Activated T-helper 17 cell treated with anti-CD3 and anti-CD28 coated beads, Interleukin-2, amount 50 U/mL, for 72 hours (primary cell): ENCODE measurements at regions not wholly inside any gene's neighbourhood (a gene's known extent, or its start where the extent isn't known, plus 50 kb on each side); places are given as distances from the start of the nearest gene placed in this dataset.
"Not testable (repeated sequence)": the region's sequence is repeated elsewhere in the genome, so short reads cannot be mapped to it uniquely, and the experiment has no call there.

ENCODE experiments used
- ATAC-seq: fragments of 150-1000 bp; cut with Tn5 transposase; replicated peaks from 2 replicates; pipeline ENCODE4 v1.10.0; 2021; ENCODE audit warnings: mild to moderate bottlenecking, moderate library complexity
- H3K27ac Mint-ChIP-seq: one replicate; pipeline ENCODE4 v1.8.0; 2022; ENCODE audit warnings: mixed read lengths
- H3K27me3 Mint-ChIP-seq: one replicate; pipeline ENCODE4 v1.8.0; 2022; ENCODE audit warnings: mixed read lengths
- H3K36me3 Mint-ChIP-seq: one replicate; pipeline ENCODE4 v1.8.0; 2022; ENCODE audit warnings: low read depth, mild to moderate bottlenecking, mixed read lengths
- H3K4me1 Mint-ChIP-seq: one replicate; pipeline ENCODE4 v1.8.0; 2022; ENCODE audit warnings: mixed read lengths
- H3K4me3 Mint-ChIP-seq: one replicate; pipeline ENCODE4 v1.8.0; 2022; ENCODE audit warnings: mild to moderate bottlenecking, mixed read lengths
- H3K9me3 Mint-ChIP-seq: one replicate; pipeline ENCODE4 v1.8.0; 2022; ENCODE audit warnings: mixed read lengths

- H3K27ac Mint-ChIP-seq: no peak overlapping the region
- no peak overlapping the region for H3K4me3 Mint-ChIP-seq
- no peaks in the 10 kb centered on the region for H3K27me3 Mint-ChIP-seq
- H3K9me3 Mint-ChIP-seq: no peaks in the 10 kb centered on the region
- H3K4me1 Mint-ChIP-seq: no peaks in the 10 kb centered on the region
- no peak for ATAC-seq
- no peaks in the 10 kb centered on the region for H3K36me3 Mint-ChIP-seq
Observed at GRCh38 chr4:177239477-177239876, 70.2 kb upstream of the NEIL3 start.

- Mint-ChIP-seq H3K9me3 (no peaks in the 10 kb centered on the region), H3K27ac (no peak overlapping the region), H3K36me3 (no peaks in the 10 kb centered on the region), H3K27me3 (no peaks in the 10 kb centered on the region), H3K4me3 (no peak overlapping the region), H3K4me1 (no peaks in the 10 kb centered on the region)
- ATAC-seq: no peak
Observed at GRCh38 chr4:177239878-177240277, 69.8 kb upstream of the NEIL3 start.

- no peak overlapping the region for H3K4me3 Mint-ChIP-seq
- ATAC-seq: no peak
Observed at GRCh38 chr4:177242651-177243286, 66.9 kb upstream of the NEIL3 start.

DNA sequence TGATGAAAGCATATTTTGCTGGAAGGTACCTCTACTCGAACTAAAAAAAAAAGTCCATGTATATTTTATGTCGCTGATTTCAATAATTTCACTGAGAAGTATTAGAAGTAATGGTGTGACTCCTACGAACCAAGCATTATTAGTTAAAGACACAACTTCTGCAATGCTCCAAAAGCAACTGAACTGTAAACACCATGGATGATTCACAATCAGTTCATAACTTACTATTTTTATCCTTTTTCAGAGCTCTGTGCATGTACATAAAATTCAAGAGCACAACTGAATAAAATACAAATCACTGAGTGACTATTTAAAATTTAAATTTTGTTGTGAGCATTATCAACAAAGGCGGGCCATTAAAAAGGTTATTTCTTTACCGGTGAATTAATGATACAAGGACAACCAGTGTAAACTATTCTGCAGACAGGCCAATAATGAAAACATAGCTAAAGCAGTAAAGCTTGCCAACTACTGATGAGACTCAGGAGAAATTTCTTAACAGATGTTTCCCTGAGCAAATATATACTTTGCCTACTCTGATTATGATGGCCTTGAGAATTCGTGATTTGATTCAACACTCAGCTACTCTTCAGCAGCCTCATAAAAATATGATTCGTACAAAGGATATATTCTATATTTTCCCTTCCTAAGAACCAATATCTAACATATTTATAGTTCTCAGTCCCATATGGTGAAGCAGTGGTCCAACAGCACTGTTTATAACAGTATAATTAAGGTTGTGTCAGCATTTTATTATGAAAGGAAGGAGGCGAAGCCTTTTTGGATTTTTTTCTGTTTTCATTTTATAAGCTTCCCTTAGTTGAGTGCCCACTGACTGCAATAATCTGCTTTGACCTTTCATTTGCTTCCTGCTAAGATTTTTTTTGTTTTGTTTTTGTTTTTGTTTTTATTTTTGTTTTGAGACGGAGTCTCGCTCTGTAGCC lies 62.8 kb upstream of the NEIL3 start:
- no peaks in the 10 kb centered on the region for H3K36me3 Mint-ChIP-seq
- H3K27me3 Mint-ChIP-seq: peaks cover 9% of the 10 kb centered on the region
- peaks cover 11% of the 10 kb centered on the region for H3K4me1 Mint-ChIP-seq
- H3K4me3 Mint-ChIP-seq: no peak overlapping the region
- no peaks in the 10 kb centered on the region for H3K9me3 Mint-ChIP-seq
- H3K27ac Mint-ChIP-seq: no peak overlapping the region
- ATAC-seq: no peak

More at GRCh38 chr4:177242651-177243286, 66.9 kb upstream of the NEIL3 start:
- Mint-ChIP-seq H3K27ac (no peak overlapping the region), H3K9me3 (no peaks in the 10 kb centered on the region), H3K27me3 (no peaks in the 10 kb centered on the region), H3K36me3 (no peaks in the 10 kb centered on the region), H3K4me1 (no peaks in the 10 kb centered on the region)

DNA sequence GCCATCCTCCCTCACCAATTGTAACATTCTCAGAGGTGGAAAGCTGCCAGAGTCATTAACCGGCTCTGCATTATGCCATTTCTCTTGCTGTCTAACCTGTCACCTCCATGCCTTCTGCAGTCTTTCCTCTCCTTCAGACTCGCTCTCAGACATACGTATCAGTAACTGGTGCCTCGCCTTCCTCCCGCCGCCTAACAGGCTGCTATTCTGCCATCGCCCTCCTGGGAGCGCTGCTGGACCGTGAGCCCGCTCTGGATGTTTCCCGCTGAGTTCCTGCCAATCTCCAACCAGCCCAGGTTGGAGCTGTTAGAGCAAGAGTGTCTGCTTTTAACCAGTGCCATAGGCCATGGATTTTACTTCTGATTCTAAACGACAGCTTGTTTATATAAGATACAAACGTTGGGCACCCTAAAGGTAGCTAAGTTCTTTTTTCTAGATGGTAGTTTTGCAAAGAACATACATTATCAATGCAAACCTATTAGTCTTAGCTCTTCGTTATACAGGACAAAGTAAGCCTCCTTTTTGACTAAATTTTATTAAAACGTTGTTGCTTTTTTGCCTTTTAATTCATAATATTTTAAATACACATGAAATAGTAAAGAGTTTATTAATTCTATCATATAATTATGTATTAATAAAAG lies 59.5 kb upstream of the NEIL3 start:
- H3K4me3 Mint-ChIP-seq: no peak overlapping the region
- no peaks in the 10 kb centered on the region for H3K36me3 Mint-ChIP-seq
- peak; percentile 88 for ATAC-seq
- no peaks in the 10 kb centered on the region for H3K9me3 Mint-ChIP-seq
- peaks cover 9% of the 10 kb centered on the region for H3K27me3 Mint-ChIP-seq
- peaks cover 11% of the 10 kb centered on the region for H3K4me1 Mint-ChIP-seq
- H3K27ac Mint-ChIP-seq: no peak overlapping the region

DNA sequence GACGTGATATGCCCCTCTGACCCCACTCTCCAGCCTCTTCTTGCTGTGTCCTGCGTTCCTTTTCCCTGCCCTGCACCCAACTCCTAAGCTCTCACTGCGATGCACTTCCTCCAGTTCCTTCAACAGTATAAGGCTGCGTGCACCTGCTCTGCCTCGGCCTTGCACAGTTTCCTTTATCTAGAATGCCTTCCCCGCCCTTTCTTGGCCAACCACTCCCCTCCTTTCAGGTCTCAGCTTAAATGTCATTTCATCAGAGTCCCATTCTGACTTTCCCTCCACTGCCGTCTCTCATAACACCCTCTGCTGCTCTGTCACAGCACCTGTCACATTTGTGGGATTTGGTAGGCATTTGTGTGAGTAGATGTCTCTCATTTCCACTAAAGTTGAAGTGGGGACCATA lies 58.4 kb upstream of the NEIL3 start:
- H3K27me3 Mint-ChIP-seq: peaks cover 9% of the 10 kb centered on the region
- no peak overlapping the region for H3K4me3 Mint-ChIP-seq
- H3K9me3 Mint-ChIP-seq: no peaks in the 10 kb centered on the region
- H3K4me1 Mint-ChIP-seq: peaks cover 11% of the 10 kb centered on the region
- no peaks in the 10 kb centered on the region for H3K36me3 Mint-ChIP-seq
- H3K27ac Mint-ChIP-seq: no peak overlapping the region
- peak; percentile 53 for ATAC-seq

- ATAC-seq: no peak
- Mint-ChIP-seq H3K4me3 (no peak overlapping the region), H3K27me3 (peaks cover 4% of the 10 kb centered on the region), H3K9me3 (no peaks in the 10 kb centered on the region), H3K27ac (no peak overlapping the region), H3K4me1 (peaks cover 7% of the 10 kb centered on the region), H3K36me3 (no peaks in the 10 kb centered on the region)
Observed at GRCh38 chr4:177255359-177255758, 54.3 kb upstream of the NEIL3 start.

DNA sequence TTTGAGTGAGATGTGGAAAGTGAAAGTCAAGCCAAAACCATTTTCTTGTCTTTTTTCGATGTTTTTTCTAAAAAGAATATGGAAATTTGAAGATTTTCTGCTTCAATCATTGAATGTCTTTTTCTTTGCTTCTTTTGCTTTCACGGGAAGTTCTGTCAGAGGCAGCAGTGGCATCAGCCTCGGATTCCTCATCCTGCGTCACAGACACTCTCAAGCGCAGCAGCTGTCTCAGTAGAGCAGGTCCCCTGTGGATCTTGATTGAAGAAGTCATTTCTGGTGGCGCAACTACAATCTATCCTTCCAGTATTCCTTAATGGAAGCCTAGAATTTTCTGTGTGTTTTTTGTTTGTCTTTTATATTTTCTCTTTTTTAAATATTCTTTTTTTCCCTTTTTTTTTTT lies 52.7 kb upstream of the NEIL3 start:
- no peaks in the 10 kb centered on the region for H3K4me1 Mint-ChIP-seq
- H3K27ac Mint-ChIP-seq: no peak overlapping the region
- ATAC-seq: no peak
- peaks cover 11% of the 10 kb centered on the region for H3K27me3 Mint-ChIP-seq
- H3K4me3 Mint-ChIP-seq: no peak overlapping the region
- no peaks in the 10 kb centered on the region for H3K9me3 Mint-ChIP-seq
- H3K36me3 Mint-ChIP-seq: no peaks in the 10 kb centered on the region

DNA sequence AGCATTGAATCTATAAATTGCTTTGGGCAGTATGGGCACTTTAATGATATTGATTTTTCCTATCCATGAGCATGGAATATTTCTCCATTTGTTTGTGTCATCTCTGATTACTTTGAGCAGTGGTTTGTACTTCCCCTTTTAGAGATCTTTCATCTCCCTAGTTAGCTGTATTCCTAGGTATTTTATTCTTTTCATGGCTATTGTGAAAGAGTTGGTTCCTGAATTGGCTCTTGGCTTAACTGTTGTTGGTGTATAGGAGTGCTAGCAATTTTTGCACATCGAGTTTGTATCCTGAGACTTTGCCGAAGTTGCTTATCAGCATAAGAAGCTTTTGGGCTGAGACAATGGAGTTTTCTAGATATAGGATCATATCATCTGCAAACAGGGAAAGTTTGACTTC lies 50.2 kb upstream of the NEIL3 start:
- not testable (repeated sequence) for H3K9me3 Mint-ChIP-seq, H3K4me1 Mint-ChIP-seq, ATAC-seq, H3K36me3 Mint-ChIP-seq, H3K27ac Mint-ChIP-seq, H3K4me3 Mint-ChIP-seq
- H3K27me3 Mint-ChIP-seq: peaks cover 11% of the 10 kb centered on the region
